ENCODE measurements at regions not wholly inside any gene's neighbourhood (a gene's known extent, or its start where the extent isn't known, plus 50 kb on each side); places are given as distances from the start of the nearest gene placed in this dataset.

- Histone ChIP-seq H4K20me1 (ENCODE audit: low read depth, low read length) (no peaks in the 10 kb centered on the region), H3K9me2 (replicated peaks; ENCODE audit: insufficient read depth, low read length) (no peaks in the 10 kb centered on the region), H3K27ac (ENCODE audit: low read depth, low read length) (no peak overlapping the region), H3K4me2 (ENCODE audit: low read depth, low read length, poor library complexity, severe bottlenecking) (no peak overlapping the region), H2AFZ (ENCODE audit: low read depth, low read length, severe bottlenecking) (no peak overlapping the region), H3K27me3 (ENCODE audit: low read length) (no peaks in the 10 kb centered on the region), H3F3A (ENCODE audit: insufficient read depth) (no peaks in the 10 kb centered on the region), H3K36me3 (ENCODE audit: low read length) (no peaks in the 10 kb centered on the region), H3K79me2 (ENCODE audit: insufficient read depth, low read length) (no peaks in the 10 kb centered on the region), H3K9me3 (ENCODE audit: insufficient read depth, low read length) (no peaks in the 10 kb centered on the region), H3K4me3 (ENCODE audit: insufficient read depth, low read length, poor library complexity, severe bottlenecking) (no peak overlapping the region), H3K9ac (ENCODE audit: low read length) (no peak overlapping the region)
- no peak for TF ChIP-seq EZH2phosphoT487 (conservative IDR thresholded peaks at IDR 0.05; ENCODE audit: low read length)
- no peak for TF ChIP-seq CTCF (IDR thresholded peaks at IDR 0.05; ENCODE audit: insufficient read depth, low read length, poor library complexity, severe bottlenecking)
Measured at GRCh38 chr14:100981809-100982208, 78.3 kb upstream of the RTL1 start.

GRCh38 chr14:100982353-100982752 is 78.8 kb upstream of the RTL1 start:
- Histone ChIP-seq H3K27ac (ENCODE audit: low read depth, low read length) (no peak overlapping the region), H3K36me3 (ENCODE audit: low read length) (no peaks in the 10 kb centered on the region), H3K27me3 (ENCODE audit: low read length) (no peaks in the 10 kb centered on the region), H3K9me2 (replicated peaks; ENCODE audit: insufficient read depth, low read length) (no peaks in the 10 kb centered on the region), H3K4me2 (ENCODE audit: low read depth, low read length, poor library complexity, severe bottlenecking) (no peak overlapping the region), H3K79me2 (ENCODE audit: insufficient read depth, low read length) (no peaks in the 10 kb centered on the region), H4K20me1 (ENCODE audit: low read depth, low read length) (no peaks in the 10 kb centered on the region), H3K9me3 (ENCODE audit: insufficient read depth, low read length) (no peaks in the 10 kb centered on the region), H2AFZ (ENCODE audit: low read depth, low read length, severe bottlenecking) (no peak overlapping the region), H3K9ac (ENCODE audit: low read length) (no peak overlapping the region), H3K4me3 (ENCODE audit: insufficient read depth, low read length, poor library complexity, severe bottlenecking) (no peak overlapping the region), H3F3A (ENCODE audit: insufficient read depth) (no peaks in the 10 kb centered on the region)
- TF ChIP-seq CTCF (IDR thresholded peaks at IDR 0.05; ENCODE audit: insufficient read depth, low read length, poor library complexity, severe bottlenecking) = no peak
- no peak for TF ChIP-seq EZH2phosphoT487 (conservative IDR thresholded peaks at IDR 0.05; ENCODE audit: low read length)

- no peaks in the 10 kb centered on the region for H3K9me2 ChIP-seq (replicated peaks; ENCODE audit: insufficient read depth, low read length)
- H3K9me3 ChIP-seq (ENCODE audit: insufficient read depth, low read length) = no peaks in the 10 kb centered on the region
- H3K36me3 ChIP-seq (ENCODE audit: low read length) = no peaks in the 10 kb centered on the region
- H3F3A ChIP-seq (ENCODE audit: insufficient read depth) = no peaks in the 10 kb centered on the region
- no peaks in the 10 kb centered on the region for H3K79me2 ChIP-seq (ENCODE audit: insufficient read depth, low read length)
- no peak overlapping the region for H3K4me2 ChIP-seq (ENCODE audit: low read depth, low read length, poor library complexity, severe bottlenecking)
- H3K27me3 ChIP-seq (ENCODE audit: low read length) = no peaks in the 10 kb centered on the region
- no peaks in the 10 kb centered on the region for H4K20me1 ChIP-seq (ENCODE audit: low read depth, low read length)
- H2AFZ ChIP-seq (ENCODE audit: low read depth, low read length, severe bottlenecking) = no peak overlapping the region
- H3K27ac ChIP-seq (ENCODE audit: low read depth, low read length) = no peak overlapping the region
- H3K9ac ChIP-seq (ENCODE audit: low read length) = no peak overlapping the region
- no peak for TF ChIP-seq CTCF (IDR thresholded peaks at IDR 0.05; ENCODE audit: insufficient read depth, low read length, poor library complexity, severe bottlenecking)
- no peak for TF ChIP-seq EZH2phosphoT487 (conservative IDR thresholded peaks at IDR 0.05; ENCODE audit: low read length)
- H3K4me3 ChIP-seq (ENCODE audit: insufficient read depth, low read length, poor library complexity, severe bottlenecking) = no peak overlapping the region
Measured at GRCh38 chr14:100982762-100983161, 79.2 kb upstream of the RTL1 start.

- Histone ChIP-seq H3K36me3 (ENCODE audit: low read length) (no peaks in the 10 kb centered on the region), H3K4me2 (ENCODE audit: low read depth, low read length, poor library complexity, severe bottlenecking) (no peak overlapping the region), H3F3A (ENCODE audit: insufficient read depth) (no peaks in the 10 kb centered on the region)
Measured at GRCh38 chr14:100983710-100984109, 80.2 kb upstream of the RTL1 start.

More at GRCh38 chr14:100983710-100984109, 80.2 kb upstream of the RTL1 start:
- Histone ChIP-seq H2AFZ (ENCODE audit: low read depth, low read length, severe bottlenecking) (no peak overlapping the region), H3K9ac (ENCODE audit: low read length) (no peak overlapping the region), H3K9me3 (ENCODE audit: insufficient read depth, low read length) (no peaks in the 10 kb centered on the region), H3K27me3 (ENCODE audit: low read length) (no peaks in the 10 kb centered on the region), H4K20me1 (ENCODE audit: low read depth, low read length) (no peaks in the 10 kb centered on the region), H3K79me2 (ENCODE audit: insufficient read depth, low read length) (no peaks in the 10 kb centered on the region), H3K4me3 (ENCODE audit: insufficient read depth, low read length, poor library complexity, severe bottlenecking) (no peak overlapping the region), H3K27ac (ENCODE audit: low read depth, low read length) (no peak overlapping the region), H3K9me2 (replicated peaks; ENCODE audit: insufficient read depth, low read length) (no peaks in the 10 kb centered on the region)
- TF ChIP-seq CTCF (IDR thresholded peaks at IDR 0.05; ENCODE audit: insufficient read depth, low read length, poor library complexity, severe bottlenecking) (no peak), EZH2phosphoT487 (conservative IDR thresholded peaks at IDR 0.05; ENCODE audit: low read length) (no peak)
